ENCODE measurements at regions not wholly inside any gene's neighbourhood (a gene's known extent, or its start where the extent isn't known, plus 50 kb on each side); places are given as distances from the start of the nearest gene placed in this dataset.

GRCh38 chr6:113205553-113205952 lies 651.6 kb upstream of the MARCKS start:
- in situ Hi-C loops (cut with HindIII; ENCODE audit: low sequenced_read_pairs) = no loop called here
- DNase-seq (ENCODE audit: low read depth) = no peak
- no peak for TF ChIP-seq CTCF (IDR thresholded peaks at IDR 0.05; ENCODE audit: low read depth, low read length, missing control alignments)
- H3K4me3 ChIP-seq (ENCODE audit: low read depth, low read length) = no peak overlapping the region

GRCh38 chr6:113208726-113209125 lies 648.4 kb upstream of the MARCKS start:
- no peak for DNase-seq (ENCODE audit: low read depth)
- H3K4me3 ChIP-seq (ENCODE audit: low read depth, low read length) = no peak overlapping the region
- no peak for TF ChIP-seq CTCF (IDR thresholded peaks at IDR 0.05; ENCODE audit: low read depth, low read length, missing control alignments)
- in situ Hi-C loops (cut with HindIII; ENCODE audit: low sequenced_read_pairs) = no loop called here

- in situ Hi-C loops (cut with HindIII; ENCODE audit: low sequenced_read_pairs) = no loop called here
Measured at GRCh38 chr6:113209315-113209714, 647.8 kb upstream of the MARCKS start.

GRCh38 chr6:113211170-113211569 lies 646.0 kb upstream of the MARCKS start:
- in situ Hi-C loops (cut with HindIII; ENCODE audit: low sequenced_read_pairs) = no loop called here
- H3K4me3 ChIP-seq (ENCODE audit: low read depth, low read length) = no peak overlapping the region
- DNase-seq (ENCODE audit: low read depth) = no peak
- TF ChIP-seq CTCF (IDR thresholded peaks at IDR 0.05; ENCODE audit: low read depth, low read length, missing control alignments) = no peak

More at GRCh38 chr6:113209315-113209714, 647.8 kb upstream of the MARCKS start:
- H3K4me3 ChIP-seq (ENCODE audit: low read depth, low read length) = no peak overlapping the region
- no peak for TF ChIP-seq CTCF (IDR thresholded peaks at IDR 0.05; ENCODE audit: low read depth, low read length, missing control alignments)
- no peak for DNase-seq (ENCODE audit: low read depth)

- no peak for TF ChIP-seq CTCF (IDR thresholded peaks at IDR 0.05; ENCODE audit: low read depth, low read length, missing control alignments)
- no peak overlapping the region for H3K4me3 ChIP-seq (ENCODE audit: low read depth, low read length)
- DNase-seq (ENCODE audit: low read depth) = no peak
- in situ Hi-C loops (cut with HindIII; ENCODE audit: low sequenced_read_pairs) = no loop called here
Measured at GRCh38 chr6:113219783-113220182, 637.4 kb upstream of the MARCKS start.

- in situ Hi-C loops (cut with HindIII; ENCODE audit: low sequenced_read_pairs) = no loop called here
- no peak for DNase-seq (ENCODE audit: low read depth)
- no peak for TF ChIP-seq CTCF (IDR thresholded peaks at IDR 0.05; ENCODE audit: low read depth, low read length, missing control alignments)
- no peak overlapping the region for H3K4me3 ChIP-seq (ENCODE audit: low read depth, low read length)
Measured at GRCh38 chr6:113220832-113221231, 636.3 kb upstream of the MARCKS start.

- no peak overlapping the region for H3K4me3 ChIP-seq (ENCODE audit: low read depth, low read length)
- no peak for DNase-seq (ENCODE audit: low read depth)
- in situ Hi-C loops (cut with HindIII; ENCODE audit: low sequenced_read_pairs) = no loop called here
- TF ChIP-seq CTCF (IDR thresholded peaks at IDR 0.05; ENCODE audit: low read depth, low read length, missing control alignments) = no peak
Measured at GRCh38 chr6:113221850-113222249, 635.3 kb upstream of the MARCKS start.

Measured in astrocyte of the cerebellum (primary cell).